K562 (cell line): ENCODE measurements at regions not wholly inside any gene's neighbourhood (a gene's known extent, or its start where the extent isn't known, plus 50 kb on each side); places are given as distances from the start of the nearest gene placed in this dataset.

Experiments used
- NBN ChIP-seq: fragments of 450-650 bp; IDR thresholded peaks from 2 replicates; pipeline ENCODE4 v1.6.1; 2016; ENCODE audit warnings: low read depth, mild to moderate bottlenecking
- ZNF764 ChIP-seq: fragments of 250-450 bp; sonication (Bioruptor Pico); IDR thresholded peaks from 2 replicates; pipeline ENCODE4 v1.4.0; 2020; ENCODE audit warnings: low read depth, mild to moderate bottlenecking, moderate library complexity

DNA sequence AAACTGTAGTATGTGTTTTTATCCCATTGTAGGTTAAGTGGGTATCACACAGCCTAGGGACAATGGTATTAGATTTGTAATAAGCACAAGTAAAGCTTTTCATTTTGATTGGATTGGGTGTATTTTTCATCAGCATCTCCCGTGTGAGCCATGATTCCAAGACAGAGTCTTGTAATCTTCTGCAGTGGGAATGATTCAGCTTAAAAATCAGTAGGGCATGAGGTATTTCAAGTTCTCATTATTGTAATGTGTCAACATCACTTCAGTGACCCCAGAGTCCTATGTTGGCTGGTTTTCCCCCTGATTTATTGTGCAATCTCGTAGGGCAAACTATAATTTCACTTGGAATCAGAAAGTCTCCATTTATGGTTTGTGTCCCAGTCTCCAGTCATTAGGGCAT is 833.2 kb upstream of the RBFOX1 start:
- TF ChIP-seq ZNF764 (CRISPR knock-in tag) (no peak), NBN (no peak)
